HG03432 (cell line): ENCODE measurements at regions not wholly inside any gene's neighbourhood (a gene's known extent, or its start where the extent isn't known, plus 50 kb on each side); places are given as distances from the start of the nearest gene placed in this dataset.
"Not testable (repeated sequence)": the region's sequence is repeated elsewhere in the genome, so short reads cannot be mapped to it uniquely, and the experiment has no call there.

Source experiments
- ATAC-seq: cut with Tn5 transposase; IDR thresholded peaks from one replicate; pipeline ENCODE4 v1.9.1; 2021; ENCODE audit warnings: mild to moderate bottlenecking, moderate library complexity; ENCODE audit not compliant: unreplicated experiment

- ATAC-seq: no peak
Measured at GRCh38 chr2:180927030-180927686, 53.2 kb upstream of the UBE2E3 start.

GRCh38 chr2:180925700-180926099 is 54.7 kb upstream of the UBE2E3 start:
- ATAC-seq: no peak

- no peak for ATAC-seq
Measured at GRCh38 chr2:180924063-180924462, 56.3 kb upstream of the UBE2E3 start.

- ATAC-seq: no peak
Measured at GRCh38 chr2:180910831-180911665, 69.4 kb upstream of the UBE2E3 start.

GRCh38 chr2:180907731-180908130 is 72.7 kb upstream of the UBE2E3 start:
- no peak for ATAC-seq

GRCh38 chr2:180905461-180905860 is 74.9 kb upstream of the UBE2E3 start:
- ATAC-seq: no peak

GRCh38 chr2:180905002-180905401 is 75.4 kb upstream of the UBE2E3 start:
- no peak for ATAC-seq

GRCh38 chr2:180901331-180901730 is 79.1 kb upstream of the UBE2E3 start:
- ATAC-seq: no peak

GRCh38 chr2:180893752-180894151 is 86.7 kb upstream of the UBE2E3 start:
- no peak for ATAC-seq

- no peak for ATAC-seq
Measured at GRCh38 chr2:180892091-180892490, 88.3 kb upstream of the UBE2E3 start.

- no peak for ATAC-seq
Measured at GRCh38 chr2:180891360-180891759, 89.0 kb upstream of the UBE2E3 start.

GRCh38 chr2:180890781-180891180 is 89.6 kb upstream of the UBE2E3 start:
- no peak for ATAC-seq

GRCh38 chr2:180882959-180883358 is 97.4 kb upstream of the UBE2E3 start:
- no peak for ATAC-seq

GRCh38 chr2:180876506-180876905 is 103.9 kb upstream of the UBE2E3 start:
- ATAC-seq: no peak

- ATAC-seq: no peak
Measured at GRCh38 chr2:180873219-180873618, 107.2 kb upstream of the UBE2E3 start.

GRCh38 chr2:180872781-180873180 is 107.6 kb upstream of the UBE2E3 start:
- not testable (repeated sequence) for ATAC-seq

GRCh38 chr2:180872255-180872654 is 108.2 kb upstream of the UBE2E3 start:
- ATAC-seq: no peak

- ATAC-seq: no peak
Measured at GRCh38 chr2:180871649-180872048, 108.8 kb upstream of the UBE2E3 start.

GRCh38 chr2:180849851-180850250 is 130.6 kb upstream of the UBE2E3 start:
- ATAC-seq: no peak

- no peak for ATAC-seq
Measured at GRCh38 chr2:180848393-180848792, 132.0 kb upstream of the UBE2E3 start.

- no peak for ATAC-seq
Measured at GRCh38 chr2:180846756-180847472, 133.5 kb upstream of the UBE2E3 start.

- no peak for ATAC-seq
Measured at GRCh38 chr2:180842461-180842860, 137.9 kb upstream of the UBE2E3 start.
